HCT116 (cell line): ENCODE measurements at regions not wholly inside any gene's neighbourhood (a gene's known extent, or its start where the extent isn't known, plus 50 kb on each side); places are given as distances from the start of the nearest gene placed in this dataset.

Experiments
- ATAC-seq: fragments of 200-7000 bp; cut with Tn5 transposase; 2 replicates; pipeline ENCODE4 v1.9.1; 2020; ENCODE audit warnings: mild to moderate bottlenecking, moderate library complexity
- BruUV-seq: library from RNA; stranded (reverse); fragments of 400-500 nt; replicated peaks from 2 replicates; lab custom pipeline; 2021; lab: Mats Ljungman, UMichigan
- CTCF ChIA-PET: fragments of 300-600 bp; sonication (Branson Sonifier 250); formaldehyde crosslinking; loops from one replicate; lab custom pipeline; 2021; ENCODE audit warnings: antibody characterized with exemption; lab: Charles Lee
- POLR2A ChIA-PET: fragments of 300-600, 350-600 bp; sonication (Branson Sonifier 250); formaldehyde crosslinking; loops from one replicate; lab custom pipeline; 2021; ENCODE audit warnings: antibody characterized with exemption; lab: Charles Lee
- RAD21 ChIA-PET, 2 experiments: fragments of 300-600 bp; sonication (Branson Sonifier 250); formaldehyde crosslinking; loops; one replicate each; lab custom pipeline; 2023; ENCODE audit warnings: low total read pairs in 2 of 2; ENCODE audit not compliant: uncharacterized antibody in 2 of 2, unreplicated experiment in 2 of 2, low non-redundant PET in 1 of 2; lab: Charles Lee
- DNase-seq: peaks from one replicate; pipeline ENCODE4 v3.0.0-alpha.2; 2010; ENCODE audit warnings: low read depth, low spot score
- H2AFZ ChIP-seq: fragments of 200-600 bp; shearing (Covaris generic), sonication (generic); 2 replicates; pipeline ENCODE4 v1.6.1; 2017; ENCODE audit warnings: low read depth, mixed run types, mixed read lengths, antibody characterized with exemption, low read length; ENCODE audit not compliant: poor library complexity, severe bottlenecking
- H3K27ac ChIP-seq: 2 replicates; pipeline ENCODE4 v1.5.1; 2012; ENCODE audit warnings: low read depth, low read length
- H3K27me3 ChIP-seq: fragments of 200-600 bp; sonication (generic); 2 replicates; pipeline ENCODE4 v1.6.1; 2016; ENCODE audit warnings: mixed run types, low read length, mixed read lengths; ENCODE audit not compliant: insufficient read depth
- H3K36me3 ChIP-seq, 2 experiments: fragments of 200-500 bp in 1 of 2; fragments of 200-600 bp in 1 of 2; sonication (Bioruptor generic) in 1 of 2; sonication (generic) in 1 of 2; 2 replicates each; pipeline versions ENCODE4 v1.5.1 to v1.6.1; 2014 to 2016; ENCODE audit warnings: low read length in 2 of 2, inconsistent platforms in 1 of 2, mixed read lengths in 1 of 2, mixed run types in 1 of 2; ENCODE audit not compliant: insufficient read depth in 2 of 2, control insufficient read depth in 1 of 2
- H3K4me1 ChIP-seq, 2 experiments: fragments of 200-600 bp in 1 of 2; sonication (generic) in 1 of 2; 2 replicates each; pipeline versions ENCODE4 v1.5.1 to v1.6.1; 2012 to 2017; ENCODE audit warnings: low read length in 2 of 2, inconsistent platforms in 1 of 2, mild to moderate bottlenecking in 1 of 2, mixed read lengths in 1 of 2, mixed run types in 1 of 2, moderate library complexity in 1 of 2; ENCODE audit not compliant: insufficient read depth in 2 of 2, control insufficient read depth in 1 of 2
- H3K4me2 ChIP-seq: fragments of 200-600 bp; sonication (generic); 2 replicates; pipeline ENCODE4 v1.6.1; 2017; ENCODE audit warnings: mixed run types, low read length, mixed read lengths
- H3K4me3 ChIP-seq, 2 experiments: fragments of 200-600 bp in 1 of 2; sonication (generic) in 1 of 2; replicated peaks in 1 of 2; 2 replicates each; pipeline ENCODE4 v1.5.1; 2011 to 2016; ENCODE audit warnings: low read length in 2 of 2, control low read depth in 1 of 2, low read depth in 1 of 2, mild to moderate bottlenecking in 1 of 2, mixed read lengths in 1 of 2, mixed run types in 1 of 2
- H3K79me2 ChIP-seq: fragments of 200-600 bp; sonication (generic); 2 replicates; pipeline ENCODE4 v1.6.1; 2017; ENCODE audit warnings: mild to moderate bottlenecking, mixed run types, low read length, moderate library complexity, mixed read lengths; ENCODE audit not compliant: insufficient read depth
- H3K9ac ChIP-seq: fragments of 200-600 bp; sonication (generic); 2 replicates; pipeline ENCODE4 v1.6.1; 2016; ENCODE audit warnings: low read length, mixed read lengths
- H3K9me2 ChIP-seq: fragments of 200-600 bp; sonication (generic), shearing (Covaris generic); 2 replicates; pipeline ENCODE4 v1.6.1; 2017; ENCODE audit warnings: mixed run types, mild to moderate bottlenecking, moderate library complexity; ENCODE audit not compliant: insufficient read depth
- H3K9me3 ChIP-seq, 2 experiments: fragments of 200-500 bp in 1 of 2; fragments of 200-600 bp in 1 of 2; sonication (Bioruptor generic) in 1 of 2; sonication (generic) in 1 of 2; 2 replicates each; pipeline ENCODE4 v1.6.1; 2014 to 2017; ENCODE audit warnings: low read length in 2 of 2, mixed read lengths in 2 of 2, inconsistent platforms in 1 of 2, low read depth in 1 of 2, mild to moderate bottlenecking in 1 of 2, mixed run types in 1 of 2, moderate library complexity in 1 of 2; ENCODE audit not compliant: control insufficient read depth in 1 of 2, insufficient read depth in 1 of 2
- H4K20me1 ChIP-seq: fragments of 200-600 bp; sonication (generic), shearing (Covaris generic); 2 replicates; pipeline ENCODE4 v1.6.1; 2017; ENCODE audit warnings: mixed run types, mild to moderate bottlenecking, moderate library complexity; ENCODE audit not compliant: insufficient read depth
- CBX3 ChIP-seq: IDR thresholded peaks from 2 replicates; pipeline ENCODE4 v1.6.1; 2012; ENCODE audit warnings: low read depth
- CEBPB ChIP-seq: IDR thresholded peaks from 2 replicates; pipeline ENCODE4 v1.6.1; 2012; ENCODE audit warnings: low read depth
- CTCF ChIP-seq, 3 experiments: fragments of 200-600 bp in 1 of 3; sonication (generic) in 1 of 3; IDR thresholded peaks in 2 of 3; conservative IDR thresholded peaks in 1 of 3; 2 replicates each; pipeline ENCODE4 v1.5.1; 2012 to 2017; ENCODE audit warnings: low read depth in 2 of 3, low read length in 2 of 3, antibody characterized with exemption in 1 of 3, borderline replicate concordance in 1 of 3, control low read depth in 1 of 3, mild to moderate bottlenecking in 1 of 3, mixed read lengths in 1 of 3, mixed run types in 1 of 3, moderate library complexity in 1 of 3; ENCODE audit not compliant: insufficient read depth in 1 of 3
- EGR1 ChIP-seq: IDR thresholded peaks from 2 replicates; pipeline ENCODE4 v1.6.1; 2012; ENCODE audit warnings: low read depth
- ELF1 ChIP-seq: IDR thresholded peaks from 2 replicates; pipeline ENCODE4 v1.6.1; 2012; ENCODE audit warnings: low read depth, borderline replicate concordance
- EZH2 ChIP-seq: fragments of 200-600 bp; sonication (generic); IDR thresholded peaks from 2 replicates; pipeline ENCODE4 v1.6.1; 2017; ENCODE audit warnings: antibody characterized with exemption, mixed run types
- EZH2phosphoT487 ChIP-seq: fragments of 200-600 bp; IDR thresholded peaks from 2 replicates; pipeline ENCODE4 v1.6.1; 2018; ENCODE audit warnings: antibody characterized with exemption, borderline replicate concordance
- FOSL1 ChIP-seq: IDR thresholded peaks from 2 replicates; pipeline ENCODE4 v1.6.1; 2012; ENCODE audit warnings: low read depth
- JUND ChIP-seq: IDR thresholded peaks from 2 replicates; pipeline ENCODE4 v1.6.1; 2012
- POLR2A ChIP-seq: IDR thresholded peaks from 2 replicates; pipeline ENCODE4 v1.7.0; 2011; ENCODE audit warnings: borderline replicate concordance; ENCODE audit not compliant: insufficient read depth, insufficient read length; ENCODE audit errors: extremely low read depth
- RAD21 ChIP-seq: IDR thresholded peaks from 2 replicates; pipeline ENCODE4 v1.6.1; 2012; ENCODE audit warnings: low read depth, mild to moderate bottlenecking
- REST ChIP-seq: IDR thresholded peaks from 2 replicates; pipeline ENCODE4 v1.6.1; 2012; ENCODE audit warnings: low read depth
- SIN3A ChIP-seq: IDR thresholded peaks from 2 replicates; pipeline ENCODE4 v1.6.1; 2012; ENCODE audit warnings: low read depth
- SP1 ChIP-seq: IDR thresholded peaks from 2 replicates; pipeline ENCODE4 v1.6.1; 2012; ENCODE audit warnings: low read depth
- SRF ChIP-seq: IDR thresholded peaks from 2 replicates; pipeline ENCODE4 v1.6.1; 2012; ENCODE audit warnings: low read depth
- YY1 ChIP-seq: IDR thresholded peaks from 2 replicates; pipeline ENCODE4 v1.6.1; 2011; ENCODE audit warnings: low read length, low read depth, moderate library complexity, mild to moderate bottlenecking; ENCODE audit not compliant: insufficient replicate concordance; ENCODE audit errors: extremely low read depth
- ZFX ChIP-seq: fragments of 450-650 bp; IDR thresholded peaks from 2 replicates; pipeline ENCODE4 v1.6.1; 2017
- intact Hi-C: fragments of 100-400 bp; cut with micrococcal nuclease; formaldehyde crosslinking; loops from 2 replicates; pipeline ENCODE4 v1.10.0; 2022

DNA sequence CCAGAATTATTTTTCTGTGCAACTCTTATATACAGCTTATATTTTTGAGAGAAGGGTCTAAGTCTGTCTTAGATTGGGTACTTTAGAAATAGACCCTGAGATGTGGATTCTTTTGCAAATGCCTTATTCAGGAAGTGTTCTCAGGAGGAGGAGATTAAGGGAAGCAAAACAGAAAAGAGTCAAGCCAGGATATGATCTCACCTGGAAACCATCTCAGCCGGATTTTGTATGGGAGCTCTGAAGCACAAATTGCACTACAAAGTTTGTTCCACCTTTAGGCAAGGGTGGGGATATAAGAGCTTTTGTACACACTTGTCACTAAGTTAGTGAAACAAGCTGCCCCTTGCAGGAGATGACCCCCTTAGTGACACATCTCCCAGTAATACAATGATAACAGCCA, 121.2 kb upstream of the GRPR start (continued):
- TF ChIP-seq POLR2A (no peak), CBX3 (no peak), EGR1 (no peak)

- Histone ChIP-seq H3K4me1 (no peaks in the 10 kb centered on the region), H3K27ac (no peak overlapping the region), H3K27me3 (no peaks in the 10 kb centered on the region), H3K79me2 (no peaks in the 10 kb centered on the region), H3K9me2 (no peaks in the 10 kb centered on the region), H3K4me2 (no peak overlapping the region), H3K4me3 (no peak overlapping the region), H2AFZ (no peak overlapping the region), H3K36me3 (no peaks in the 10 kb centered on the region)
- CTCF ChIA-PET: no interaction called here
- RAD21 ChIA-PET: no interaction called here
- no TSS peak for BruUV-seq
- TF ChIP-seq RAD21: no peak
- TF ChIP-seq ELF1: no peak
- no peak for TF ChIP-seq CEBPB
- TF ChIP-seq, all 23 proteins: peak for 0
- POLR2A ChIA-PET: no interaction called here
- Histone ChIP-seq H3K9me3 (no peaks in the 10 kb centered on the region), H4K20me1 (no peaks in the 10 kb centered on the region), H3K9ac (no peak overlapping the region)
- intact Hi-C loops: no loop called here
- DNase-seq: no peak
- ATAC-seq: no peak
Observed at GRCh38 chrX:15998350-15998749, 125.0 kb upstream of the GRPR start.

- Histone ChIP-seq H3K9me3 (no peaks in the 10 kb centered on the region), H3K4me1 (peaks cover 0 to 9% of the 10 kb centered on the region in 2 experiments; a peak in 1 of 4 replicates), H3K9ac (no peak overlapping the region), H3K4me2 (peak overlapping the region; percentile 32; the same call in 1 of the 2 replicates), H3K27ac (no peak overlapping the region), H3K36me3 (no peaks in the 10 kb centered on the region), H3K9me2 (no peaks in the 10 kb centered on the region), H4K20me1 (no peaks in the 10 kb centered on the region), H3K27me3 (no peaks in the 10 kb centered on the region), H2AFZ (peak overlapping the region; percentile 61), H3K79me2 (no peaks in the 10 kb centered on the region), H3K4me3 (no peak overlapping the region)
- ChIA-PET RAD21 (no interaction called here), POLR2A (no interaction called here), CTCF (no interaction called here)
- DNase-seq: no peak
- BruUV-seq: no TSS peak
- no peak for ATAC-seq
- intact Hi-C loops: no loop called here
- no peak for TF ChIP-seq SP1
- TF ChIP-seq JUND: no peak
- no peak for TF ChIP-seq FOSL1
- TF ChIP-seq ZFX: no peak
- no peak for TF ChIP-seq REST
- TF ChIP-seq EZH2: no peak
- TF ChIP-seq SIN3A: no peak
- no peak for TF ChIP-seq EGR1
- no peak for TF ChIP-seq CTCF (IDR thresholded peaks at IDR 0.05 in 2 of 3, conservative IDR thresholded peaks at IDR 0.05 in 1 of 3; ENCODE audit: borderline replicate concordance in 1 of 3, insufficient read depth in 1 of 3, low read depth in 2 of 3, low read length in 2 of 3)
- TF ChIP-seq EZH2phosphoT487: no peak
- TF ChIP-seq RAD21: no peak
- TF ChIP-seq YY1: no peak
- no peak for TF ChIP-seq CEBPB
- no peak for TF ChIP-seq SRF
Observed at GRCh38 chrX:15989716-15990115, 133.6 kb upstream of the GRPR start.
